HL-60/S4 (cell line): ENCODE measurements at regions not wholly inside any gene's neighbourhood (a gene's known extent, or its start where the extent isn't known, plus 50 kb on each side); places are given as distances from the start of the nearest gene placed in this dataset.

Experiments used
- in situ Hi-C: fragments of 300-500 bp; cut with MboI; formaldehyde crosslinking; loops from 2 replicates; pipeline ENCODE4 v1.14.3; 2022; ENCODE audit warnings: low sequenced_read_pairs

DNA sequence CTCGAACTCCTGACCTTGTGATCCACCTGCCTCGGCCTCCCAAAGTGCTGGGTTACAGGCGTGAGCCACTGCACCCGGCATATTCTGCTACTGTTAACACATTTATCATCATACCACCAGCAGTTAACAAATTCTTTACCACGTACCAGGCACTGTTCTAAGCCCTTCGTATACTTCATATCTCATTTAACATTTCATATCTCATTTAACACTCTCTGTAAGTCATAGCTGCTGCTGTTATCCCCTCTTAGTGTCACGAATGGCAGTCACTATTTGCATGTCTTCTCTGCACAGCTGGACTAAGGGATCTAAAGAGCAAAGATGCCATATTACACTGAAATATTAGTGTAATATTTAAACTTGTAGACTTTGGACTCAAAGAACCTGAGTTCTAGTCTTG, 462.5 kb upstream of the DAB1 start:
- in situ Hi-C loops: no loop called here

DNA sequence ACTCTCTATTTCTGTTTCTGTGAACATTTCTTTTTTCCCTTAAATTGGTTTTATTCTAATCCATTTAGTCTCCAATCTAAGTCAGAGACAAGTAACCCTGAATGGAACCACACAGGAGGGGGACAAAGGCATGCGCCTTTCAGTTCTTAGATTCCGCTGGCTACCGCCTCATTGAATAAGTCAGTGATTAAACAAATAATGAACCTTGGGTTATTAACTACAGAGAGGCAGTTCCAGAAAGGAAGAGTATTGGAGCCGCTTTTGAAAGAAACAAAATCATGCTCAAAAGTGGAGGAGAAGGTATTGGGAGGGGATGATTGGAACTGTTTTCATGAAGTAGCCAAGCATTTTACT, 459.8 kb upstream of the DAB1 start:
- in situ Hi-C loops: no loop called here

DNA sequence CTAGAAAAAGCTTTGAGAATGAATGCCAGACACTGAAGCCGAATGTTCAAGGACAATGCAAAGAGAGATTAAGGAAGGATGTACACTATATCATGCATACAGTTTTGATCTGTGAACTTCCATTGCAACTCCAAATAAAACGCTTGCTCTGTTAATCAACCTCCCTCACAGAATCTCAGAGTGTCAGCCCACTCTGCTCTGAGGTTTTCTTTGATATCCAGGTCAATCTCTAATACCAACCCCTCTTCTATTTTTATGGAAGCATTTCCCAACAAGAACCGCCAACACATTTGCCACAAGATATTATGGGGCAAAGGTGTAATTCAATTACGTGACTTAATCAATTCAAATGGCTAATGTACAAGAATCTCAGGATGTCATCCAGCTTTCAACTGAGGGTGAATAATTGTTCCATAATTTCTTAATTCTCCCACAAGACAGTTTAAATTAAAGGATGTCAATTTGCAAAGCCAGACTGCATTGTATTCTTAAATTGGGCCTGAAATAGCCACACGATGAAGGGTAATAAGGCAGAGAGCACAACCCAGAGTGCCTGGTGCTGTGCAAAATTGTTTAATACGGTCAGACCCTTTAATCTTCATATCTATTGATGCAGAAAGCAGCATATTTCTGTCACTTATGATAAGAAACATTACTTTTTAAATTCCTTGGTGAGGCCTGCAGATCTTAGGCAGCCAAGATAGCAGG, 459.2 kb upstream of the DAB1 start:
- in situ Hi-C loops: no loop called here

DNA sequence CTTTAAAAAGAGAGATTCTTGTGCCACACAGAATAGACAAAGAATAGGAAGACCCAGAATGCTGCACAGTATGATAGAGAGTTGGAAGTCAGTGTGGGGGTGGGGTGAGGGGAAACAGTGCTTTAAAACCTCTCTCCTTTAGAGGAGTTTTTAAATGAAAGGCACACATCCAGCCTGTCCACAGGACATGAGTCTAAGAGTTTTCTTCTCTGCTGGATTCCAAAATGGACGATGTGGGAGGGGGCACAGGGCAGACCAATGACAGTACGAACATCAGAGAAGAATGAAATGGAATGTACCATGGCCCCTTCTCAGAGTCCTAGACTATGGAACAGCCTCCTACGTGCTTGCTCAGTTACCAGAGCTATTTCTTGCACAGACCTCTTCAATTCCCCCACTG, 458.2 kb upstream of the DAB1 start:
- in situ Hi-C loops: no loop called here

DNA sequence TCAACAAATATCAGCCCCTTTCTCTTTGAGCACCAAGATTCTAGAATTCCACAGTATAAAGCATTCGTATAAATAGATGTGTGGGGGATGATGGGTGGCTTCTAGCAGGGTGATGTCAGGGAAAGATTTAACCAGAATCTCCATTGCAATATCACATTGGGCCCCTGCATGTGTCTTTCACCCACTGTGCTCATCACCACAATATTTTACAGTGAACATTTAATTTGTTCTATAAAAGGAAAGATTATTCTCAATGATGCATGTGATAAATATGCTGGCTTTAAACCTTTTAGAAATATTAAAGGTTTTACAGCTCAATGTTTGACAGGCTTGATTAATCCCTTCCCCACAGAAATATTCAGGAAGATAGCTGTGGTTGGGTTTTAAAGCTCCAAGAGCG, 457.8 kb upstream of the DAB1 start:
- in situ Hi-C loops: no loop called here

DNA sequence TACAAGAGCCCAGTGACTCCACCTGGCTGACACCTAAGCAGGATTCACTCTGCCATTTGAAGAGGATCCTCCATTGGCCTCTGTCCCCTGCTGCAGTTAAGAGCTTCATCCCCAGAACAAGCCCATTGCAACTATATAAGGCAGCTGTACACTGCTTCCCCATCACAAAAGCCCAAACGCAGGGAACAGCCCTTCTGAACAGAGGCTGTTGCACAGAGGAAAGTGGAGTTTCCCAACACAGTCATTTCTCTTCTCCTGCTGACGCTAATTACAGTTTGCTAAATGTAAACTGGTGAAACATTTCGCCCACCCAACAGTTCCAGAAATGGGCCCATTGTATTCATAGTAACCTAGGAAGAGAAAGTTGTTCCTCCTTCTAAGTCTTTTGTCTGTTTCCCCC, 455.8 kb upstream of the DAB1 start:
- in situ Hi-C loops: no loop called here

DNA sequence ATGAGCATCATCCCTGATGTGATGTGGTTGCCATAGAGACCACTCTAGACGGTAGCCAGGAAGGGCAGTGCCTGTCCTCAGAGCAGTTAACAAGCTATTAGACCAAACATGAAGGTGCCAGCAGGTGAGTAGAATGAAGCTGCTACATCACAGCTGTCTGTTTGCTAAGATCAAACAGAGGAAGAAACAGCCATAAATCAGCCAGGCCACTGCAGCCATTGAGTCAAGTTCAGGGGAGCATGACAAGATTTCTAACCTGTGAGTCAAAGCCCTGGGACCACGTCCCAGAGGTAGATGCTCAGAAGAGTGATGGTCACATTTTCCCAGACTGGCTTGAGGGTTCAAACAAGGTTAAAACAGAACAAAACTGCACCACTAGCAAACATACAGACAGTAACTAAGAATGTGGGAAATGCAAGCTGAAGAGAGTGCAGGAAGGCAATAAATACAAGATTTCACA, 450.6 kb upstream of the DAB1 start:
- in situ Hi-C loops: no loop called here

DNA sequence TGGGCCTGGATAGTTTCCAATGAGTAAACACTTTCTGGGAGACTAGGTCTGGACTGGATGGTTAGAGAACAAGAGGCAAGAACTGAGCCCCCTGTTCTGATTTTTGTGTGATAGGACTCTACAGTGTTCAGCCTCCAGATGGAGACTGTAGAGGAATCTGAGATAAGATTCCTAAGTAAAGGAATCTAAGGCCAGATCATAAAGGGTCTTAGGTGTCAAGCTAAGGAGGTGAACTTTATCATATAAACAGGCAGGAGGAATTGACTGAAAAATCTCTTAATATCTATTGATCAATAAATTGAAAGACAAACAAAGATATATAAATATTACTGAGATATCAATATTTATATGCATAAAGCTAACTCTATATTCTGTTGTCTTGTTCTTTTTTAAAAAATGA, 449.1 kb upstream of the DAB1 start:
- in situ Hi-C loops: no loop called here

DNA sequence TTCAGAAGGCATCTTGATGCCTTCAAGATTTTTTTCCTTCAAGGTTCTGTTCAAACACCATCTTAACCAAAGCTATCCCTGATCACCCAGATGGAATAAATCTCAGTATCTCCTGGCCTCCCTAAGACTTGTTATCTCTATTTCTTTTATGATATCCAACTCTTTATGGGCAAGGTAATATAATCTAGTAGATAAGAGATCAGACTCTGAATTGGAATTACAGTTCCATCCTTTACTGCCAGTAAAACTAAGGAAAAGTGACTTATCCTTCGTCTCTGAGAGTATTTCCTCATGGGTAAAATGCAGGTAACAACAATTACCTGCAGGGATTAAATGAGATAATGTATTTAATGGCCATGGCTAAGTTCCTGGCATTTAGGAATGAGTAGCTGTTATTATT, 445.0 kb upstream of the DAB1 start:
- in situ Hi-C loops: no loop called here

DNA sequence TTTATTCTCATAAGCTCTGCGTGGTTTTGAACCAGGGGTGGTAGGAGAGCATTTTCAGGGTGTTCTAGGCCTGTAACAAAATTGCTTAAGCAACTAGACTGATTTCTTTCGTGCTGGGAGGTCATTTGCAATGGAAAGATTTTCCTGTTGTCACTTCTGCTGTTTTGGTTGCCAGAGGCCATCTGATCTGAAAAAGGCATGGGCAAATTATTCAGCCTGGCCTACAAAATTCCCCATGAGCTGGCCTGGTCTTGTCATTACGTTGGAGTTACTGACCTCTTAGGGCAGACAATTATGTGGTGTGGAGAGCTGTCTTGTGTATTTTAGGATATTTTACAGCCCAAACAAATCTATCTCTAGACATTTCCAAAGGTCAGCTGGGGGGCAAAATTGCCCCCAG, 444.4 kb upstream of the DAB1 start:
- in situ Hi-C loops: no loop called here

DNA sequence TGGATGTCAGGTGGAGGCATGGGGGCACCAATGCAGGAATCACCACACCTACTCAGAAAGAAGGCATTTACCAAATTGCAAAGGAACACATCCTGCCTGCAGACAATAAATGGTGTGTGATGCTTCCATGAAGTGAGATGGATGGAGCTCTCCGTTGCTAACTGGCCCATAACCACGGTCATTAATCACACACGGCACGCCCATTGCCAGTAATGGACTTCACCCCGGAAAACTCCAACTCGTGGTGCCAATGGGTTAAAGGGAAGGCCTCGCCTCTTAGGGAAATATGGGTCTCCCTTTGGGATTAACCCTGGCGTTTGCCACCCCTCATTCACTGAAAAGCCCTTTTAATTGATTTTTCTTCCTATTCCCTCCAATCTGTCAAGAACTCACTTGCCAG, 443.1 kb upstream of the DAB1 start:
- in situ Hi-C loops: no loop called here

DNA sequence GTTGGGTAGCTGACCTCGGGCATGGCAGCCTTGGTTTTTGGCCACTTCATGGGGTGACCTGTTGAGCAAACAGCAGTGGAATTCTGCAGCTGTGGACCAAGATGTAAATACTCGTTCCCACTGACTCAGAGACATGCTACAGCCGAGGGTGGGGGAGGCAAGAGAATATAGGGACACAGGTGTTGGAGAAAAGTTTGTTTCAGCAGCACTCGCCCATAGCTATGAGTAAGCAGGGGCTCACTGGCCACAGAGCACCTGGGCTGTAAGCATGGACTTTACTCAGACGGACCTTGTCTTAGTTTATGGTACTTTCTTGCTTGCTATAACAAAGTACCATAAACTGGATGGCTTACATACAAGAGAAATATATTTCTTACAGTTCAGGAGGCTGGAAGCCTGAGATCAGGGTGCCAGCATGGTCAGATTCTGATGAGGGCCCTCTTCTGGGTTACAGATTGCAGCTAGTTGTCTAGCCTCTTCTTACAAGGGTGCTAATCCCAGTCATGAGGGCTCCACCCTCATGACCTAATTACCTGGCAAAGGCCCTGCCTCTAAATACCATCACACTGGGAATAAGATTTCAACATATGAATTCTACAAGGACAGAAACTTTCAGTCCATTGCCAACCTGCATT, 437.2 kb upstream of the DAB1 start:
- in situ Hi-C loops: no loop called here

DNA sequence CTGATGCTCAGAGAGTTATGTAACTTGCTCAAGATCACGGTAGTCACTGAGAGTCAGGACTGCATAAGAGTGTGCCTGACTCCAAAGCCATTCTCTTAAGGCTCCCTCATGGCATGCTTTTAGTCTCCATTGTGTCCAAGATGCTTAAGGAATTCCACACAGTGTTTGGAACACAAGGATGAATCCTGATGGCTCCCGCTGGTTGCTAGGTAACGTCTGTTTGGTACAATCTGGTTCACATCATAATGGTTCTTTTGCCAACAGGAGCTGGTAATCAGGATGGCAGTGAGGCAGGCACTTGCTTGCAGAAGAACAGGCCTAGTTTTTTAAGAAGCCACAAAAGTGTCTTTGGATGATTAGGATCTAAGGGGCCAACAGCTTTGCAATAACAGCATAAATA, 436.5 kb upstream of the DAB1 start:
- in situ Hi-C loops: no loop called here

DNA sequence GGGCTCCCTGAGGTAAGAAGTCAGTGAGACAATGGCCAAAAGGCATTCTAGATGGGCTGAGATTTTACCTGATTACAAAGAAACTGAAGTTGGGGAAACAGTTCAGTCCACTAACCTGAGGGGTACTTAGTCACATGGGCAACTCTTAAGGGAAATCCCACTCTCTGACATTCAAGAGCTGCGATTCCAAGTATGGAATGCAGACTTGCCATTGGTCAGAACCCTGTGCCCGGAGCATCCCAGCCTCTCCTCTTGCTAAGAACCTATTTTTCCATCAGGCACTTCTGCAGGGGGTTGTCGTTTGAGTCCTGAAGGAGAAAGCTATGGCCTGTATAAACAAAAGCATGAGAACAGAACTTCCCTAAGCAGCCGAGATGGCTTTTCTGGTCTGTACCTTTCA, 434.9 kb upstream of the DAB1 start:
- in situ Hi-C loops: no loop called here

DNA sequence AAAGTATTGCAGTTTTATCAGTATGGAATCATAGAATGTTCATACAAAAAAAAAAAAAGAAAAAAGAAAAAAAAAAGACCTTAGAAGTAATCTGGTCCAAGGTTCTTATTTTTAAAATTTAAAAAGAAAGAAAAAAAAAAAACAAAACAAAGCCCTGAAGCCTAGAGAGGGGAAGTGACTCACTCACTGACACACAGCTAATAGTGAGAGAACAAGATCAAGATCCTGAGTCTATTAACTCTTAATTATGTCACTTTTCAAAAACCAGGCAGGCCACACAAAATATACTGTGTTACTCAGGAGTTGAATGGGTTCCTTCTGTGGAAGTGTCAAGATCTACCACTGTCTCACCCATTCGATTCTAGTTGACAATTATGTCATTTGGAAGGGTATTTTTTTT, 433.9 kb upstream of the DAB1 start:
- in situ Hi-C loops: no loop called here

DNA sequence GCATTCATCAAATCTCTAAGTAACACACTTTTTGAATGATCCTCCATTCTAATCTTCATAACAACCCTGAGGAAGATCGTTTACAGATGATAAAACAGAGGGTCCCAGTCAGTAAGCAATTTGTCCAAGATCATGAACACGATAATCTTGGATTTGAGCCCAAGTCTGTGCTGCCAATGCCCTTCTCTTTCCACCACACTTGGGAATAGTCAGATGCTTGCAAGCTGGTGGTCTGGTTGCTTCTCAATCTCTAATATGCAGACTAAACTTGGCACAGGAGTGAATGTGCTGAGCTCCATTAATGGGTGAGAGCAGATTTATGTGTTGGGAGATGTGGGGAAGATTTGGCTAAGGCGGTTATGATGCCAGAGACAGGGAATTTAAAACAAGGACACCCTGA, 430.6 kb upstream of the DAB1 start:
- in situ Hi-C loops: no loop called here

DNA sequence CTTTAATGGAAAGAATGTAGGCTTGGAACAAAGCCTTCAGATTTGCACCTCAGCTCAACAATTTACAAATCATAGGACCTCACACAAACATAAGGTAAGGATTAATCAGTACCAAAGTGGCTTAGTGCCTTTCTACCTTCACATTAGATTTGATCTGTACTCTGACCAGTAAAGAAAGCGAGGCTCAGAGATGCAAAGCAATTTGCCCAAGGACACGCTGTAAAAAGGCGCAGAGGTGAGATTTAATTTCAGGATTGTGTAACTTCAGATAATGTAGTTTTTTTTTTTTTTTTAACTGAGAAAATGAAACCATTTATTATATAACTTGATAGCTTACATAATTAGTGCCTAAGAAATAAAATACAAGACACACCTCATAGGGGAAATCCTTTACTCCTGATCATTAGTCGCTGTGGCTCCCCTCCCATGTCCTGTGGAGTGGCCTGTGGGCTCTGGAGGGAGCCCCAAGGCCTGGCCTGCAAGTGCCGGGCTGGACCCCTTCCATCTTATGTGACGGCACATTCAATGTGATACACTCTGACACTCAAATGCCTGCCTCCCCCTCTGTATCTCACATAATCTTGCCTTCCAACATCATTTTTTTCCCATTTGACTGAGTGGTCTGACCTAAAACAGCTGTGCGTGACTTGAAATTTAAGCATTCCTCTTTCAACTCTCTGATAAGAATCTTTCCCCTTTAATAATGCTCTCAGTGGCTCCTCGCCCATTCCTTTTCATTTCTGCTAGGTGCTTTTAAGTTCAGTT, 426.5 kb upstream of the DAB1 start:
- in situ Hi-C loops: no loop called here

DNA sequence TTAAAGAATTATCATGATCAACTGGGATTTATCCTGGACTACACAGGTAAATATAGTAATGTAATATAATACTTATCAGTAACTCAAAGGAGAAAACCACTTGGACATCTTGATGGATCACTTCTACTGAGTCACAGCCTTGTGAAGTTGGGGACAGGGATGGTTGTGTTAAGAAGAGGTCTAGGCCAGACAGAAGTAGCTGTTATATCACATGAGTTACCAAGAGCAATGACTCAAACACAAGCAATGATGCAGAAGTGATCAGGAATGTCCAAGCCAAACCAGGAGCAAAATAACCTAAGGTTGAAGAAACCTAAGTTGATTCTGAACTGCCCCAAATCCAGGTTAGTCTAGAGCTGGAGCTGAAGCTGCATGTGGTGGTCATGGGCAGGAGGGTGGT, 424.5 kb upstream of the DAB1 start:
- in situ Hi-C loops: no loop called here

DNA sequence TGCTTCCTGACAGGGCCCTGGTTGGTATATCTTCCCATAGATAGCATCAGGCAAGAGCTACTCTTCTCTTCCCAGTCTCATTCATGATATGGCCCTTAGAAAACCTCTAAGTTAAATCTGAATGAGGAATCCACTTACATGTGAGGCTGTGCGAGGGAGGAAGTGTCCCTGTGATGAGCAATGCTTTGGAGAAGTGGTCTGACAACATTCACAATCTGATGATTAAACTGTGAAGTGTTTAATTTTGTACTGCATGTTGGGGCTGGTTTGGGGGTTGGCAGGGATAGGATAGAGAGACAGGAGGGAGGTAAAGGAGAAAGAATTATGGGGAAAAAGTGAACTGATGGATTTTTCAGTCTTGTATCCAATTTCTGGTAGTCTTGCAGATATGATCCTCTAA, 421.2 kb upstream of the DAB1 start:
- in situ Hi-C loops: no loop called here

DNA sequence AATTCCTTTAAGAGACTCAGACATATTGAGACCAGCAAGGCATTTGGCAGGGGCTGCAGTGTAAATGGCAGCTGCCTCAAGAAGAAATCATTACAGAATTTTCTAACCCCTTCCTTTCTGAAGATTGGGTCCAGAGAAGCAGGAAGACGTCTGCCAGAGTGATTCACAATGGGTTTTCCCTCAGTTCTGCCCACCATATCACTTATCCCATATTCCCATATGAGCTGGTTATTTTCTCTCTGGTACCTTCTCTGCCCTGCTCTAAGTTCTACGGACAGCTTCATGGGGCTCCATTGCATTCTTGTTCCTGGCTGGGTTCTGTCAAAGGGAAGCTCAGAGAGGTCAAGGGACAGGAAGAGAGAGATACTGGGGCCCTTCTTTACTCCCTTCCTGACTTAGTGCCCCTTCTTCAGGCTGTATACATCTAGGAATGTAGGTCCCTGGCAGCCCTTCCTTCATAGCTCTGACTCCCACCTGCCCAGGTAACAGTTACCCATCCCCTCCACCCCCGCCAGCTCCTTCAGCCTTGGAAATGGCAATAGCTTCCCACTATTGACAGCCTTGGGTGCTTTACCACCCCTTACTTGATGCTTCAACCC, 420.6 kb upstream of the DAB1 start:
- in situ Hi-C loops: no loop called here

DNA sequence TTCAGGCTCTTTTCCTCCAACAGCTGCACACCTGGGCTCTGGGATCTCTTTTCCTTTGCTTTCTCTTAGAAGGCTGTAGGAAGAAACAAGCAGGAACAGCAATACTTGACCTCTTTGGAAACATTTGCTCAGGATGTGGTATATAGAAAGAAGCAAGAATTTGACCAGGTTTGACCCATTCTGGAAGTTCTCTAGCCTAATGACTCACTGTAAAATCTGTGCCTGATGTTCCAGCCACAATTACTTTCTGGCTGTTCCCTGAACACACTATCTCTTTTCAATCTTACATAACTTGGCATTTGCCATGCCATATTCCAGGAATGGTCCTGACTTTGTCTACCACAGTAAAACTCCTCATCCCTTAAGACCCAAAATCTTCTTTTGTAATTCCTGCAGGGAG, 419.9 kb upstream of the DAB1 start:
- in situ Hi-C loops: no loop called here

DNA sequence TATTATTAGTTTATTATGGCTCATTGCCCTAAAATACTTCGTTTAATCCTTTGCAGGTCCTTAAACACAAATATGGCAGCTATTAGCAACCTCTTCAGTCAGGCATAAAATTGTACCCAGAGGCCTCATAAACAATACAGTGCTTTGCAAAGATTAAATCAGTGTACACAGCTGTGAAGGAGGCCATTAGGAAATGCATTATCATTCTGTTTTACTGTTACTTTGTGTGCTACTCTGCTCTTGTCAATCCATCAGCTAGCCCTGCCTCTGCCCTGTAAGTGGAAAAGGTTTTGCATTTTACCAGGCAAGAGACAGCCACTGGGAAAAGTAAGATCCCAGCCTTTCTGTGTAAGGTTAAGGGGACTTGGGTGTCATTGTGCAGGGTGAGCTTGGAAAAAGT, 415.7 kb upstream of the DAB1 start:
- in situ Hi-C loops: no loop called here
